H9 (cell line): ENCODE measurements at regions not wholly inside any gene's neighbourhood (a gene's known extent, or its start where the extent isn't known, plus 50 kb on each side); places are given as distances from the start of the nearest gene placed in this dataset.

Experiments used
- DNase-seq: peaks from one replicate; pipeline ENCODE4 v3.0.0-alpha.2; 2017
- H2AFZ ChIP-seq: one replicate; pipeline ENCODE4 v1.6.1; 2013; ENCODE audit warnings: mild to moderate bottlenecking, low read length, control low read depth, moderate library complexity
- H2AK5ac ChIP-seq: 2 replicates; pipeline ENCODE4 v1.6.1; 2013; ENCODE audit warnings: low read length, control low read depth, mixed read lengths; ENCODE audit not compliant: insufficient read length
- H2BK120ac ChIP-seq: one replicate; pipeline ENCODE4 v1.6.1; 2013; ENCODE audit warnings: low read depth, mild to moderate bottlenecking, low read length, control low read depth, inconsistent platforms; ENCODE audit not compliant: poor library complexity, severe bottlenecking
- H2BK12ac ChIP-seq: 2 replicates; pipeline ENCODE4 v1.6.1; 2013; ENCODE audit warnings: low read length, control low read depth, mixed read lengths, low read depth; ENCODE audit not compliant: insufficient read length
- H2BK15ac ChIP-seq: 2 replicates; pipeline ENCODE4 v1.6.1; 2013; ENCODE audit warnings: low read depth, low read length, control low read depth
- H2BK20ac ChIP-seq: one replicate; pipeline ENCODE4 v1.6.1; 2013; ENCODE audit warnings: low read depth, mild to moderate bottlenecking, low read length, control low read depth, inconsistent platforms; ENCODE audit not compliant: poor library complexity, severe bottlenecking
- H2BK5ac ChIP-seq: 2 replicates; pipeline ENCODE4 v1.6.1; 2013; ENCODE audit warnings: low read length, control low read depth, mixed read lengths; ENCODE audit not compliant: insufficient read length
- H3K14ac ChIP-seq: 2 replicates; pipeline ENCODE4 v1.6.1; 2013; ENCODE audit warnings: low read length, control low read depth; ENCODE audit not compliant: insufficient read depth
- H3K18ac ChIP-seq: 2 replicates; pipeline ENCODE4 v1.6.1; 2013; ENCODE audit warnings: low read depth, mild to moderate bottlenecking, mixed read lengths, low read length, control low read depth; ENCODE audit not compliant: insufficient read length
- H3K23ac ChIP-seq: 2 replicates; pipeline ENCODE4 v1.6.1; 2013; ENCODE audit warnings: low read length, control low read depth, mixed read lengths, low read depth; ENCODE audit not compliant: insufficient read length
- H3K23me2 ChIP-seq: 2 replicates; pipeline ENCODE4 v1.6.1; 2013; ENCODE audit warnings: low read depth, mild to moderate bottlenecking, mixed read lengths, low read length, control low read depth; ENCODE audit not compliant: insufficient read length, poor library complexity, severe bottlenecking
- H3K27ac ChIP-seq: 2 replicates; pipeline ENCODE4 v1.5.1; 2013; ENCODE audit warnings: low read length, control low read depth, mixed read lengths, low read depth; ENCODE audit not compliant: insufficient read length
- H3K27me3 ChIP-seq: 2 replicates; pipeline ENCODE4 v1.6.1; 2013; ENCODE audit warnings: low read length, control low read depth, inconsistent platforms; ENCODE audit not compliant: insufficient read depth
- H3K4ac ChIP-seq: 2 replicates; pipeline ENCODE4 v1.6.1; 2013; ENCODE audit warnings: low read depth, mild to moderate bottlenecking, control low read depth, inconsistent platforms, low read length, moderate library complexity
- H3K4me1 ChIP-seq: 2 replicates; pipeline ENCODE4 v1.6.1; 2013; ENCODE audit warnings: low read length, control low read depth, inconsistent platforms; ENCODE audit not compliant: insufficient read depth
- H3K4me2 ChIP-seq: 2 replicates; pipeline ENCODE4 v1.6.1; 2013; ENCODE audit warnings: low read length, control low read depth, mixed read lengths; ENCODE audit not compliant: insufficient read length, insufficient read depth
- H3K56ac ChIP-seq: 2 replicates; pipeline ENCODE4 v1.6.1; 2013; ENCODE audit warnings: low read depth, mild to moderate bottlenecking, mixed read lengths, low read length, control low read depth; ENCODE audit not compliant: insufficient read length
- H3K79me1 ChIP-seq: 2 replicates; pipeline ENCODE4 v1.6.1; 2013; ENCODE audit warnings: low read depth, mild to moderate bottlenecking, moderate library complexity, low read length, control low read depth, inconsistent platforms; ENCODE audit not compliant: insufficient read depth, poor library complexity, severe bottlenecking
- H3K79me2 ChIP-seq: 2 replicates; pipeline ENCODE4 v1.6.1; 2013; ENCODE audit warnings: low read length, control low read depth, inconsistent platforms; ENCODE audit not compliant: insufficient read depth
- H3K9ac ChIP-seq: 2 replicates; pipeline ENCODE4 v1.6.1; 2013; ENCODE audit warnings: low read length, control low read depth, mixed read lengths; ENCODE audit not compliant: insufficient read length; ENCODE audit errors: extremely low read depth
- H3K9me3 ChIP-seq: one replicate; pipeline ENCODE4 v1.6.1; 2013; ENCODE audit warnings: low read depth, low read length, inconsistent platforms; ENCODE audit not compliant: control insufficient read depth
- H3T11ph ChIP-seq: one replicate; pipeline ENCODE4 v1.6.1; 2013; ENCODE audit warnings: mild to moderate bottlenecking, low read length, control low read depth, inconsistent platforms
- H4K20me1 ChIP-seq: one replicate; pipeline ENCODE4 v1.6.1; 2013; ENCODE audit not compliant: control insufficient read depth, insufficient read length, insufficient read depth
- H4K5ac ChIP-seq: 2 replicates; pipeline ENCODE4 v1.6.1; 2013; ENCODE audit warnings: low read depth, mild to moderate bottlenecking, mixed read lengths, low read length, control low read depth; ENCODE audit not compliant: insufficient read length
- H4K8ac ChIP-seq: replicated peaks from 2 replicates; pipeline ENCODE4 v1.6.1; 2013; ENCODE audit warnings: low read length, control low read depth, mixed read lengths, low read depth; ENCODE audit not compliant: insufficient read length
- H4K91ac ChIP-seq: 2 replicates; pipeline ENCODE4 v1.6.1; 2013; ENCODE audit warnings: low read depth, mild to moderate bottlenecking, moderate library complexity, mixed read lengths, low read length, control low read depth; ENCODE audit not compliant: insufficient read length
- H3K27ac Mint-ChIP-seq, 3 experiments: 2 replicates in 2 of 3; 3 replicates in 1 of 3; pipeline ENCODE4 v1.8.0; 2020 to 2021; ENCODE audit warnings: mixed read lengths in 3 of 3, mild to moderate bottlenecking in 1 of 3, moderate library complexity in 1 of 3
- H3K27me3 Mint-ChIP-seq: 2 replicates; pipeline ENCODE4 v1.8.0; 2021; ENCODE audit warnings: low read depth, mild to moderate bottlenecking, moderate library complexity, mixed read lengths
- H3K36me3 Mint-ChIP-seq, 3 experiments: 2 replicates in 2 of 3; 3 replicates in 1 of 3; pipeline ENCODE4 v1.8.0; 2020 to 2021; ENCODE audit warnings: low read depth in 3 of 3, mixed read lengths in 3 of 3; ENCODE audit not compliant: insufficient read depth in 1 of 3
- H3K4me1 Mint-ChIP-seq, 2 experiments: 2 replicates each; pipeline ENCODE4 v1.8.0; 2020; ENCODE audit warnings: mixed read lengths in 2 of 2
- H3K4me3 Mint-ChIP-seq, 2 experiments: 2 replicates in 1 of 2; 3 replicates in 1 of 2; pipeline ENCODE4 v1.8.0; 2020 to 2021; ENCODE audit warnings: mild to moderate bottlenecking in 2 of 2, mixed read lengths in 2 of 2, moderate library complexity in 1 of 2
- H3K9me3 Mint-ChIP-seq, 2 experiments: 2 replicates in 1 of 2; 3 replicates in 1 of 2; pipeline ENCODE4 v1.8.0; 2020; ENCODE audit warnings: mild to moderate bottlenecking in 2 of 2, mixed read lengths in 2 of 2, moderate library complexity in 1 of 2
- CTCF ChIP-seq: fragments of 200-600 bp; sonication (generic); conservative IDR thresholded peaks from 3 replicates; pipeline ENCODE4 v1.8.0; 2021; ENCODE audit warnings: antibody characterized with exemption, mild to moderate bottlenecking
- whole genome bisulfite sequencing: extraction: QIAGEN DNeasy Blood & Tissue Kit; methylation state at CpG from one replicate; pipeline ENCODE4 v1.1.7; 2013; ENCODE audit warnings: missing lambda C conversion rate, low lambda C conversion rate, mixed read lengths; ENCODE audit not compliant: insufficient read length; ENCODE audit errors: extremely low coverage; 5-methylcytosine and 5-hydroxymethylcytosine counted together

- Histone ChIP-seq H3K23ac (no peak overlapping the region), H3K23me2 (no peaks in the 10 kb centered on the region), H4K91ac (no peak overlapping the region), H3T11ph (no peak overlapping the region), H3K18ac (no peak overlapping the region), H3K4me1 (no peaks in the 10 kb centered on the region; the same call in 1 of the 2 replicates), H2BK5ac (no peak overlapping the region), H2BK12ac (no peak overlapping the region), H3K79me2 (no peaks in the 10 kb centered on the region), H4K20me1 (no peaks in the 10 kb centered on the region), H4K5ac (no peak overlapping the region), H2BK120ac (no peak overlapping the region), H2BK20ac (no peak overlapping the region), H3K56ac (no peak overlapping the region), H2AK5ac (no peak overlapping the region), H3K14ac (no peak overlapping the region), H2AFZ (no peak overlapping the region), H3K9ac (no peak overlapping the region), H3K9me3 (no peaks in the 10 kb centered on the region), H3K4ac (no peak overlapping the region), H3K79me1 (no peaks in the 10 kb centered on the region), H3K27me3 (no peaks in the 10 kb centered on the region), H3K4me2 (no peak overlapping the region), H4K8ac (no peak overlapping the region), H3K27ac (no peak overlapping the region), H2BK15ac (no peak overlapping the region)
- no CpG with 5 or more reads among the region's 5 CpGs for WGBS
- H3K27ac Mint-ChIP-seq = no peak overlapping the region
- no peak overlapping the region for H3K4me3 Mint-ChIP-seq
- H3K36me3 Mint-ChIP-seq = no peaks in the 10 kb centered on the region
- DNase-seq = no peak
- H3K9me3 Mint-ChIP-seq = no peaks in the 10 kb centered on the region
- no peak for TF ChIP-seq CTCF
- H3K4me1 Mint-ChIP-seq = peaks cover 6 to 8% of the 10 kb centered on the region in 2 experiments; a peak in 3 of 4 replicates
- peaks cover 1% of the 10 kb centered on the region; the same call in 1 of the 2 replicates for H3K27me3 Mint-ChIP-seq
Observed at GRCh38 chr1:208551633-208552320, 307.6 kb upstream of the PLXNA2 start.
